Chondrocyte (in vitro differentiated cells): ENCODE measurements at regions not wholly inside any gene's neighbourhood (a gene's known extent, or its start where the extent isn't known, plus 50 kb on each side); places are given as distances from the start of the nearest gene placed in this dataset.
"Not testable (repeated sequence)": the region's sequence is repeated elsewhere in the genome, so short reads cannot be mapped to it uniquely, and the experiment has no call there.

Experiments
- DNase-seq: peaks from one replicate; pipeline ENCODE4 v3.0.0; 2021; ENCODE audit warnings: mixed read lengths, low spot score
- H3K27ac Mint-ChIP-seq: one replicate; pipeline ENCODE4 v1.8.0; 2021; ENCODE audit warnings: mild to moderate bottlenecking, moderate library complexity, mixed read lengths; ENCODE audit not compliant: unreplicated experiment
- H3K27me3 Mint-ChIP-seq: 2 replicates; pipeline ENCODE4 v1.8.0; 2021; ENCODE audit warnings: low read depth, mixed read lengths
- H3K36me3 Mint-ChIP-seq: 2 replicates; pipeline ENCODE4 v1.8.0; 2021; ENCODE audit warnings: low read depth, mixed read lengths
- H3K4me1 Mint-ChIP-seq: 2 replicates; pipeline ENCODE4 v1.8.0; 2021; ENCODE audit warnings: low read depth, mild to moderate bottlenecking, mixed read lengths
- H3K4me3 Mint-ChIP-seq: one replicate; pipeline ENCODE4 v1.8.0; 2021; ENCODE audit warnings: mild to moderate bottlenecking, moderate library complexity, mixed read lengths; ENCODE audit not compliant: unreplicated experiment
- H3K9me3 Mint-ChIP-seq: 2 replicates; pipeline ENCODE4 v1.8.0; 2021; ENCODE audit warnings: low read depth, mixed read lengths
- TF ChIP-seq, protein P1 (sequence below): fragments of 200-600 bp; sonication (generic); IDR thresholded peaks from 2 replicates; pipeline ENCODE4 v1.5.0; 2021; ENCODE audit warnings: antibody characterized with exemption, mild to moderate bottlenecking, moderate library complexity

DNA sequence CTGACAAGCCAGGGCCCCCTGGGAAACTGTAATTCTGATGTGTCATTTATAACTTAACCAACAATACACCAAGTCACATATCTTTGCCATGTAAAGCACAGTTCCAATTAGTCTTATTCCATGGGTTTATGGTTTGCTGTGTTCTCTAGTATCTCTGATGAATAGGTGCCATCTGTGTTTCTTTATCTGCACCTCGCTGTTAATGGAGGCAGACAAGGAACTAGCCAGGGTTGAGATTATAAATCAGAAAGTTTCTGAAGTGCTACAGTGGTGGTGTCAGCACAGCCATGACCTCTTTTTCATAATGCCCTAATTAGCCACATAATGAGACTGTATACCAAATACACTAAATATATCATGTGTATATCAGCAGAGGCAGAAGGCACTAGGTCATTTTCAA lies 866.4 kb downstream of the PLOD2 start:
- Mint-ChIP-seq H3K4me1 (no peaks in the 10 kb centered on the region), H3K27me3 (no peaks in the 10 kb centered on the region), H3K27ac (no peak overlapping the region), H3K36me3 (no peaks in the 10 kb centered on the region), H3K4me3 (no peak overlapping the region), H3K9me3 (no peaks in the 10 kb centered on the region)
- TF ChIP-seq, protein P1, sequence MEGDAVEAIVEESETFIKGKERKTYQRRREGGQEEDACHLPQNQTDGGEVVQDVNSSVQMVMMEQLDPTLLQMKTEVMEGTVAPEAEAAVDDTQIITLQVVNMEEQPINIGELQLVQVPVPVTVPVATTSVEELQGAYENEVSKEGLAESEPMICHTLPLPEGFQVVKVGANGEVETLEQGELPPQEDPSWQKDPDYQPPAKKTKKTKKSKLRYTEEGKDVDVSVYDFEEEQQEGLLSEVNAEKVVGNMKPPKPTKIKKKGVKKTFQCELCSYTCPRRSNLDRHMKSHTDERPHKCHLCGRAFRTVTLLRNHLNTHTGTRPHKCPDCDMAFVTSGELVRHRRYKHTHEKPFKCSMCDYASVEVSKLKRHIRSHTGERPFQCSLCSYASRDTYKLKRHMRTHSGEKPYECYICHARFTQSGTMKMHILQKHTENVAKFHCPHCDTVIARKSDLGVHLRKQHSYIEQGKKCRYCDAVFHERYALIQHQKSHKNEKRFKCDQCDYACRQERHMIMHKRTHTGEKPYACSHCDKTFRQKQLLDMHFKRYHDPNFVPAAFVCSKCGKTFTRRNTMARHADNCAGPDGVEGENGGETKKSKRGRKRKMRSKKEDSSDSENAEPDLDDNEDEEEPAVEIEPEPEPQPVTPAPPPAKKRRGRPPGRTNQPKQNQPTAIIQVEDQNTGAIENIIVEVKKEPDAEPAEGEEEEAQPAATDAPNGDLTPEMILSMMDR: no peak
- no peak for DNase-seq

DNA sequence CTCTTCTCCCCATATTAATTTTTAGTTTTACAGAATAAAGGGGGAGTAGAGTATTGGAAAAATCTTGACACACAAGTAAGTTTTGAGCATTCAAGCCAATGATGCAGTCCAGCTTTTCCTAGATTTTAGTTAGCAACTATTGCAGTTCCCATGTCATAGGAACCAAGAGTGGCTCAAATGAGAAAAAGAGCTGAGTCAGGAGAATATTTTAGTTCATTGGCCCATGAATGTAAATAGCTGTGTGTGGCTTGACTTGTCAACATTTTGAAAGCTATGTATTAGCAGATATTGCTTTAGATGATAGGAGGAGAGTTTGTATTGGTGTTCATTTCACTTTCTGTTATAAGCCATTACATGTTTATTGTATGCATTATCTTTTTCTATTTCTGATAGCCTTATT lies 853.7 kb downstream of the PLOD2 start:
- TF ChIP-seq, protein P1: no peak
- H3K36me3 Mint-ChIP-seq: no peaks in the 10 kb centered on the region
- no peak overlapping the region for H3K4me3 Mint-ChIP-seq
- H3K27ac Mint-ChIP-seq: no peak overlapping the region
- DNase-seq: no peak
- no peaks in the 10 kb centered on the region for H3K27me3 Mint-ChIP-seq
- no peaks in the 10 kb centered on the region for H3K9me3 Mint-ChIP-seq
- no peaks in the 10 kb centered on the region for H3K4me1 Mint-ChIP-seq

DNA sequence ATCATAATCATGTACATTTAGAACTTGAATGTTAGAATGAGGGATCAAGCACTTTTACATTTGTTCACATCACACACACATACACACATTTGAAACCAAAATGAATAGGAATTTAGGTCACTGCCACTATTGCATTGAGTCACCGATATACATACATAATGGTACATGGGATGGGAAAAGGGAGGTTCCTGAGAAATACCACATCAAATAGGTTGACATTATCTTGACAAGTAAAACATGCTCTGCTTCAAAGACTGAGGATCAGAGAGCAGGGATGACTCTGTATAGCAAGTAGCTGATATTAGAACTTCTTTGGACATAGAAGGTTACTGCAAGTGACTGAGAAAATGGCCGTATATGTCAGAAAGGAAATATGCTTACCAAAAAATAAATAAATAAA lies 847.2 kb downstream of the PLOD2 start:
- no peak overlapping the region for H3K27ac Mint-ChIP-seq
- no peak overlapping the region for H3K4me3 Mint-ChIP-seq
- H3K36me3 Mint-ChIP-seq: no peaks in the 10 kb centered on the region
- no peaks in the 10 kb centered on the region for H3K4me1 Mint-ChIP-seq
- peaks cover 17% of the 10 kb centered on the region for H3K9me3 Mint-ChIP-seq
- TF ChIP-seq, protein P1: no peak
- H3K27me3 Mint-ChIP-seq: no peaks in the 10 kb centered on the region
- DNase-seq: no peak

DNA sequence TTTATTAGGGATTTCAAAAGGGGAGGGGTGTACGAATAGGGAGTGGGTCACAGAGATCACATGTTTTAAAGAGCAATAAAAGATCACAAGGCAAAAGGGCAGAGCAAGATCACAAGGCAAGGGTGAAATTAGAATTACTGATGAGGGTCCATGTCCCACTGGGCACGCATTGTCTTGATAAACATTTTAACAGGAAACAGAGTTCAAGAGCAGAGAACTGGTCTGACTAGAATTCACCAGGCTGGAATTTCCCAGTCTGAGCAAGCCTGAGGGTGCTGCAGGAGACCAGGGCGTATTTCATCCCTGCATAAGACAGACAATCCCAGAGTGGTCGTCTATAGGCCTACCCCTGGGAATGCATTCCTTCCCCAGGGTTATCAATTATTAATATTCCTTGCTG lies 844.7 kb downstream of the PLOD2 start:
- H3K4me1 Mint-ChIP-seq, H3K4me3 Mint-ChIP-seq, H3K27ac Mint-ChIP-seq, H3K36me3 Mint-ChIP-seq, DNase-seq, H3K27me3 Mint-ChIP-seq: not testable (repeated sequence)
- H3K9me3 Mint-ChIP-seq: peaks cover 17% of the 10 kb centered on the region

DNA sequence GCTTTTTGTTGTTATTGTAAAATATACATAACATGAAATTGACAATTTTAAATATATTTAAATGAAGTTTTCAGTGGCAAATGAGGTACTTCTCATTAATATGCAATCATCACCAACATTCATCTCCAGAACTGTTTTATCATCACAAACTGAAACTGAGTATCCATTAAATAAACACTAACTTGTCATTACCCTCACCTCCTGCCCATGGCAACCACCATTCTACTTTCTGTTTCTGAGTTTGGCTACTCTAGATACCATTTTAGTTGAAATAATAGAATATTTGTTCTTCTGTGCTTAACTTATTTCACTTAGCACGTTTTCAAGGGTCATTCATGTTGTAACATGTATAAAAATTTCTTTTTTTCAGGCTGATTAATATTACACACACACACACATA lies 834.3 kb downstream of the PLOD2 start:
- Mint-ChIP-seq H3K27ac (no peak overlapping the region), H3K27me3 (peaks cover 4% of the 10 kb centered on the region), H3K4me3 (no peak overlapping the region), H3K9me3 (no peaks in the 10 kb centered on the region), H3K4me1 (no peaks in the 10 kb centered on the region), H3K36me3 (no peaks in the 10 kb centered on the region)
- TF ChIP-seq, protein P1: no peak
- no peak for DNase-seq

DNA sequence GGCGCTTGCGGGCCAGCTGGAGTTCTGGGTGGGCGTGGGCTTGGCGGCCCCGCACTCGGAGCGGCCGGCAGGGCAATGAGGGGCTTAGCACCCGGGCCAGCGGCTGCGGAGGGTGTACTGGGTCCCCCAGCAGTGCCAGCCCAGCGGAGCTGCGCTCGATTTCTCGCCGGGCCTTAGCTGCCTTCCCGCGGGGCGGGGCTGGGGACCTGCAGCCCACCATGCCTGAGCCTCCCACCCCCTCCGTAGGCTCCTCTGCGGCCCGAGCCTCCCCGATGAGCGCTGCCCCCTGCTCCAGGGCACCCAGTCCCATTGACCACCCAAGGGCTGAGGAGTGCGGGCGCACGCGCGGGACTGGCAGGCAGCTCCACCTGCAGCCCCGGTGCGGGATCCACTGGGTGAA lies 827.6 kb downstream of the PLOD2 start:
- not testable (repeated sequence) for H3K4me3 Mint-ChIP-seq, H3K36me3 Mint-ChIP-seq, H3K9me3 Mint-ChIP-seq, H3K4me1 Mint-ChIP-seq, H3K27ac Mint-ChIP-seq, H3K27me3 Mint-ChIP-seq
- peak; percentile 81 for DNase-seq
